Esophagus muscularis mucosa (tissue), 3 donors: ENCODE measurements at regions not wholly inside any gene's neighbourhood (a gene's known extent, or its start where the extent isn't known, plus 50 kb on each side); places are given as distances from the start of the nearest gene placed in this dataset.

Experiments
- POLR2A ChIP-seq: fragments of 450-650 bp; IDR thresholded peaks from one replicate; pipeline ENCODE4 v1.6.1; 2017; ENCODE audit warnings: antibody characterized with exemption, moderate library complexity, mild to moderate bottlenecking, low read depth
- POLR2AphosphoS5 ChIP-seq, 2 donors: sonication (generic); formaldehyde crosslinking; IDR thresholded peaks; one replicate each; pipeline ENCODE4 v1.6.1; 2017; ENCODE audit warnings: antibody characterized with exemption in 2 of 2
- TF ChIP-seq, protein P1 (sequence below), 3 experiments: fragments of 200-600 bp in 2 of 3; fragments of 450-650 bp in 1 of 3; sonication (generic) in 2 of 3; IDR thresholded peaks; one replicate each; pipeline ENCODE4 v1.5.1; 2017 to 2019; ENCODE audit warnings: antibody characterized with exemption in 3 of 3, mild to moderate bottlenecking in 2 of 3, moderate library complexity in 1 of 3

DNA sequence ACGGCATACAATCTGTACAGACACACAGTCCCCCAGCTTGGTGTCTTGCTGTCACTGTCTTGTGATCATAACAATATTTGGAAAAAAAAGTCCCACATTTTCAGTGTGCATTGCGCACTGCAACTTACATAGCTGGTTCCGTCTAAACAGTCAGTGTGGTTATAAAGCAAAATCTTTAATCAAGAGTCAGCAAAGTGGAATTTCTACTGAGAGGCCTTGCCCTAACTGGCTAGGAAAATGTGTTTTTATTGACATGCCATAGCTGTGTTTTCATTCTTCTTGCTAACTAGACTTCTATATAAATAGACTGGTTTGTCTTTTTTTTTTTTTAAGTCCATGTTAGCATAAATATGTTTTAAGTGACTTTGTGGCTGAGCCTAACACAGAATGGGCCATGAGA, 174.8 kb downstream of the POLR2M start:
- TF ChIP-seq, protein P1, sequence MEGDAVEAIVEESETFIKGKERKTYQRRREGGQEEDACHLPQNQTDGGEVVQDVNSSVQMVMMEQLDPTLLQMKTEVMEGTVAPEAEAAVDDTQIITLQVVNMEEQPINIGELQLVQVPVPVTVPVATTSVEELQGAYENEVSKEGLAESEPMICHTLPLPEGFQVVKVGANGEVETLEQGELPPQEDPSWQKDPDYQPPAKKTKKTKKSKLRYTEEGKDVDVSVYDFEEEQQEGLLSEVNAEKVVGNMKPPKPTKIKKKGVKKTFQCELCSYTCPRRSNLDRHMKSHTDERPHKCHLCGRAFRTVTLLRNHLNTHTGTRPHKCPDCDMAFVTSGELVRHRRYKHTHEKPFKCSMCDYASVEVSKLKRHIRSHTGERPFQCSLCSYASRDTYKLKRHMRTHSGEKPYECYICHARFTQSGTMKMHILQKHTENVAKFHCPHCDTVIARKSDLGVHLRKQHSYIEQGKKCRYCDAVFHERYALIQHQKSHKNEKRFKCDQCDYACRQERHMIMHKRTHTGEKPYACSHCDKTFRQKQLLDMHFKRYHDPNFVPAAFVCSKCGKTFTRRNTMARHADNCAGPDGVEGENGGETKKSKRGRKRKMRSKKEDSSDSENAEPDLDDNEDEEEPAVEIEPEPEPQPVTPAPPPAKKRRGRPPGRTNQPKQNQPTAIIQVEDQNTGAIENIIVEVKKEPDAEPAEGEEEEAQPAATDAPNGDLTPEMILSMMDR (IDR thresholded peaks at IDR 0.05): no peak
- TF ChIP-seq POLR2AphosphoS5 (IDR thresholded peaks at IDR 0.05): no peak
- TF ChIP-seq POLR2A: no peak
